ENCODE measurements at regions not wholly inside any gene's neighbourhood (a gene's known extent, or its start where the extent isn't known, plus 50 kb on each side); places are given as distances from the start of the nearest gene placed in this dataset.

DNA sequence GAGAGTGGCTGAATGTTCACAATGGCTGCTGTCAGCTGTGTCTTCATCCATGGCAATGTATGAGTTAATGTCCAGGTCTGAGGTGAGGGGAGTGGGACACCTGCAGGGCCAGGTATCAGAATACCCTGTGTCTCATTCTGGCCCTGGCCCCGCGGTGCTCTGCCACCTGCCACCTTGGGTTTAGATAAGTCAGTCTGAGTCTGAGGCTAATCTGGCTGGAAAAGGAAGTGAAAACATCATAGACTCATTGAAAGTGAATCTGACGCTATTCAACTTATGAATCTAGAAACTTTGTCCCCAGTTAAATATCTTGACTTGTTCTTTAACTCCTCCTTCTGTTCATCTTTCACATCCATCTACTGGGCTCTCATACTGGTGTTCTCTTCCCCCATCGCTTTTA is 267.1 kb upstream of the JAG1 start:
- H3K4me3 Mint-ChIP-seq: no peak overlapping the region
- no peak for TF ChIP-seq CTCF (conservative IDR thresholded peaks at IDR 0.05)
- no peak for DNase-seq (ENCODE audit: low read depth, low spot score)
- no peaks in the 10 kb centered on the region for H3K27me3 Mint-ChIP-seq (ENCODE audit: low read depth)
- H3K9me3 Mint-ChIP-seq: peaks cover 7% of the 10 kb centered on the region
- no peaks in the 10 kb centered on the region for H3K36me3 Mint-ChIP-seq (ENCODE audit: low read depth)
- no peak overlapping the region for H3K27ac Mint-ChIP-seq (ENCODE audit: unreplicated experiment)
- no peaks in the 10 kb centered on the region for H3K4me1 Mint-ChIP-seq

DNA sequence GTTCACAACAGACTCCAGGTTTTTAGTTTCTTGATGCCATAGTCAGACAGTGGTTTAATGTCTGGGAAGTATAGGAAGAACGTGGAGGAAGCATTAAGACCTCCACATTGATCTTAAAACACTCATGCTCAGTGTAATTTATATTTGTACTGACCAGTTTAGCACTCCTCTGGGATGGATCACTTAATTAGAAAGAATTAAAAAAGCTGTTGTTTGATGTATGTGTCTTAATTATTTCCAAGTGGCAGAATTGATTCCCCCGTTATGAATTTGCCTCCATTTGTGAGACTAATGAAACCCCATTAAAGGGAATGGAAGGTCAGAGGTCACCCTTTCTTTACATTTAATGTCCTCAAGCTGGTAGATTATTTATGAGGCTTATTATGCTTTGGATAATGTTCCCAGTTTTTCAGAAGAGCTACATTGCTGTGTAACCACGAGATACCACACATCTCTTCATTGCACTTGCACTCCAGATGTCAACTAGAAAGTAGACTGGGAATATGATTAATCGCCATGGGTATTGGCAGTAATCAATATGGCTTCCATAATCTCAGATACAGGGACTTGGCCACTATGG is 270.0 kb upstream of the JAG1 start:
- TF ChIP-seq CTCF (conservative IDR thresholded peaks at IDR 0.05): no peak
- H3K27ac Mint-ChIP-seq (ENCODE audit: unreplicated experiment): no peak overlapping the region
- H3K4me1 Mint-ChIP-seq: no peaks in the 10 kb centered on the region
- no peak overlapping the region for H3K4me3 Mint-ChIP-seq
- H3K9me3 Mint-ChIP-seq: peaks cover 7% of the 10 kb centered on the region
- H3K36me3 Mint-ChIP-seq (ENCODE audit: low read depth): no peaks in the 10 kb centered on the region
- H3K27me3 Mint-ChIP-seq (ENCODE audit: low read depth): no peaks in the 10 kb centered on the region
- no peak for DNase-seq (ENCODE audit: low read depth, low spot score)

DNA sequence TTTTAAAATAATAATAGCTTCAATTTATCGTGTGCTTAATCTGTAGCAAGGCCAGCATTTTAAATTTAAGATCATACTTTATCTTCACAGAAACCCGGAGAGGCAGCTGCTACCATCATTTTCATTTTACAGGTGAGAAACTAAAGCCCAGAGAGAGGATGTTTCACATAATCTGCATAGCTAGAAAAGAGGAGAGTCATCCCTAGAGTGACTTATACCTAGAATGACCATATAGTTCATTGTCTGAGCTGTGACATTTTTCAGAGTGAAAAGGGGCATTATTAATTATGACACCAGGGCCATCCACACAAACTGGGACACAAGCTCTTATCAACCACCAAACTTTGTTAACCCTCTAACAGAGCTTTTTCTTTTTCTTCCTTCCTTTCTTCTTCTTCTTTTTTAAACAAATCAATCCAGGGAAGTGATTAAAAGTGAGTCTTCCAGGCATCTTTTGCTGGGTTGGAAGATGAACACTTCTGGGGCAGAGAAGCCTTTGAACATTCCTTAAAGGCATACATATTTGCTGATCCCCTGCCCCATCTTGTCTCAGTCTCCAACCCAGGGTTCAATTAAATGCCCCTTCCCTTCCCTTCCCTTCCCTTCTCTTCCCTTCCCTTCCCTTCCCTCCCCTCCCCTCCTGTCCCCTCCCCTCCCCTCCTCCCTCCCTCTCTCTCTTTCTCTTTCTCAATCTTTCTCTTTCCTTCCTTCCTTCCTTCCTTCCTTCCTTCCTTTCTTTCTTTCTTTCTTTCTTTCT is 272.5 kb upstream of the JAG1 start:
- DNase-seq (ENCODE audit: low read depth, low spot score): no peak
- Mint-ChIP-seq H3K36me3 (ENCODE audit: low read depth) (no peaks in the 10 kb centered on the region), H3K27me3 (ENCODE audit: low read depth) (no peaks in the 10 kb centered on the region), H3K9me3 (peaks cover 6% of the 10 kb centered on the region), H3K4me1 (no peaks in the 10 kb centered on the region), H3K27ac (ENCODE audit: unreplicated experiment) (no peak overlapping the region), H3K4me3 (no peak overlapping the region)
- no peak for TF ChIP-seq CTCF (conservative IDR thresholded peaks at IDR 0.05)

GRCh38 chr20:10947726-10948125 is 273.9 kb upstream of the JAG1 start:
- Mint-ChIP-seq H3K4me1 (no peaks in the 10 kb centered on the region), H3K4me3 (no peak overlapping the region), H3K36me3 (ENCODE audit: low read depth) (no peaks in the 10 kb centered on the region), H3K27me3 (ENCODE audit: low read depth) (no peaks in the 10 kb centered on the region), H3K9me3 (peaks cover 2% of the 10 kb centered on the region), H3K27ac (ENCODE audit: unreplicated experiment) (no peak overlapping the region)
- no peak for DNase-seq (ENCODE audit: low read depth, low spot score)
- no peak for TF ChIP-seq CTCF (conservative IDR thresholded peaks at IDR 0.05)

GRCh38 chr20:10949930-10950783 is 276.4 kb upstream of the JAG1 start:
- H3K27me3 Mint-ChIP-seq (ENCODE audit: low read depth): no peaks in the 10 kb centered on the region
- H3K27ac Mint-ChIP-seq (ENCODE audit: unreplicated experiment): no peak overlapping the region
- H3K4me1 Mint-ChIP-seq: no peaks in the 10 kb centered on the region
- H3K9me3 Mint-ChIP-seq: peaks cover 2% of the 10 kb centered on the region
- no peaks in the 10 kb centered on the region for H3K36me3 Mint-ChIP-seq (ENCODE audit: low read depth)
- no peak for TF ChIP-seq CTCF (conservative IDR thresholded peaks at IDR 0.05)
- no peak overlapping the region for H3K4me3 Mint-ChIP-seq
- DNase-seq (ENCODE audit: low read depth, low spot score): no peak

Data from neural crest cell (in vitro differentiated cells).